CD4-positive, CD25-positive, alpha-beta regulatory T cell (primary cell): ENCODE measurements at regions not wholly inside any gene's neighbourhood (a gene's known extent, or its start where the extent isn't known, plus 50 kb on each side); places are given as distances from the start of the nearest gene placed in this dataset.

ENCODE experiments used
- ATAC-seq, 2 donors: fragments of 150-1000 bp; cut with Tn5 transposase; one replicate each; pipeline ENCODE4 v1.10.0; 2021; ENCODE audit warnings: low read depth in 2 of 2, moderate number of reproducible peaks in 2 of 2, moderate library complexity in 1 of 2
- DNase-seq, 3 donors: peaks; one replicate each; pipeline versions ENCODE4 v3.0.0 to v3.0.0-alpha.2; 2012 to 2022; ENCODE audit warnings: mixed read lengths in 1 of 3
- H3K27ac ChIP-seq: one replicate; pipeline ENCODE4 v1.7.0; 2013; ENCODE audit warnings: mild to moderate bottlenecking, low read length; ENCODE audit not compliant: insufficient read depth, poor library complexity, severe bottlenecking
- H3K27me3 ChIP-seq: one replicate; pipeline ENCODE4 v1.7.0; 2013; ENCODE audit warnings: low read length; ENCODE audit not compliant: control insufficient read depth, insufficient read depth
- H3K36me3 ChIP-seq: one replicate; pipeline ENCODE4 v1.7.0; 2013; ENCODE audit warnings: mild to moderate bottlenecking, low read length, moderate library complexity; ENCODE audit not compliant: control insufficient read depth, insufficient read depth
- H3K4me1 ChIP-seq: 2 replicates; pipeline ENCODE4 v1.7.0; 2013; ENCODE audit warnings: mild to moderate bottlenecking, low read length; ENCODE audit not compliant: insufficient read depth, control insufficient read depth, poor library complexity, severe bottlenecking
- H3K4me3 ChIP-seq: one replicate; pipeline ENCODE4 v1.7.0; 2013; ENCODE audit warnings: low read depth, mild to moderate bottlenecking, low read length, moderate library complexity
- H3K9me3 ChIP-seq, 2 experiments: 1 replicate in 1 of 2; 2 replicates in 1 of 2; pipeline ENCODE4 v1.7.0; 2013; ENCODE audit warnings: low read length in 2 of 2, mild to moderate bottlenecking in 1 of 2, moderate library complexity in 1 of 2; ENCODE audit not compliant: control insufficient read depth in 2 of 2
- H3K27ac Mint-ChIP-seq, 3 donors: one replicate each; pipeline ENCODE4 v1.8.0; 2020 to 2022; ENCODE audit warnings: mild to moderate bottlenecking in 3 of 3, mixed read lengths in 3 of 3, moderate library complexity in 2 of 3
- H3K27me3 Mint-ChIP-seq: one replicate; pipeline ENCODE4 v1.8.0; 2022; ENCODE audit warnings: mild to moderate bottlenecking, mixed read lengths
- H3K36me3 Mint-ChIP-seq: one replicate; pipeline ENCODE4 v1.8.0; 2020; ENCODE audit warnings: mixed read lengths
- H3K4me1 Mint-ChIP-seq, 4 donors: one replicate each; pipeline ENCODE4 v1.8.0; 2020 to 2022; ENCODE audit warnings: mixed read lengths in 4 of 4, mild to moderate bottlenecking in 1 of 4
- H3K4me3 Mint-ChIP-seq, 4 donors: one replicate each; pipeline ENCODE4 v1.8.0; 2020 to 2022; ENCODE audit warnings: mild to moderate bottlenecking in 4 of 4, mixed read lengths in 4 of 4, moderate library complexity in 3 of 4
- H3K9me3 Mint-ChIP-seq, 7 donors: one replicate each; pipeline ENCODE4 v1.8.0; 2020 to 2022; ENCODE audit warnings: mixed read lengths in 7 of 7, mild to moderate bottlenecking in 3 of 7, moderate library complexity in 2 of 7

- ATAC-seq: no peak
- H3K27ac Mint-ChIP-seq: no peak overlapping the region
- H3K4me1 ChIP-seq: no peaks in the 10 kb centered on the region
Measured at GRCh38 chr3:177824841-177825240, 627.6 kb upstream of the TBL1XR1 start.

GRCh38 chr3:177826253-177826652, 629.0 kb upstream of the TBL1XR1 start:
- H3K4me3 ChIP-seq: no peak overlapping the region
- no peak overlapping the region for H3K4me3 Mint-ChIP-seq
- no peaks in the 10 kb centered on the region for H3K36me3 Mint-ChIP-seq
- DNase-seq (no peak), ATAC-seq (no peak)
- no peak overlapping the region for H3K27ac ChIP-seq
- no peaks in the 10 kb centered on the region for H3K4me1 Mint-ChIP-seq
- H3K4me1 ChIP-seq: no peaks in the 10 kb centered on the region
- no peaks in the 10 kb centered on the region for H3K27me3 Mint-ChIP-seq
- no peaks in the 10 kb centered on the region for H3K27me3 ChIP-seq
- H3K9me3 ChIP-seq: no peaks in the 10 kb centered on the region
- H3K27ac Mint-ChIP-seq: no peak overlapping the region
- no peaks in the 10 kb centered on the region for H3K36me3 ChIP-seq
- no peaks in the 10 kb centered on the region for H3K9me3 Mint-ChIP-seq

More at GRCh38 chr3:177824841-177825240, 627.6 kb upstream of the TBL1XR1 start:
- no peak for DNase-seq
- Mint-ChIP-seq H3K27me3 (no peaks in the 10 kb centered on the region), H3K4me3 (no peak overlapping the region), H3K9me3 (no peaks in the 10 kb centered on the region), H3K36me3 (no peaks in the 10 kb centered on the region), H3K4me1 (peaks cover 0 to 4% (median 0%) of the 10 kb centered on the region in 4 donors)
- Histone ChIP-seq H3K9me3 (no peaks in the 10 kb centered on the region), H3K36me3 (no peaks in the 10 kb centered on the region), H3K4me3 (no peak overlapping the region), H3K27ac (no peak overlapping the region), H3K27me3 (no peaks in the 10 kb centered on the region)

GRCh38 chr3:177827511-177828207, 630.4 kb upstream of the TBL1XR1 start:
- no peaks in the 10 kb centered on the region for H3K4me1 Mint-ChIP-seq
- no peak overlapping the region for H3K27ac Mint-ChIP-seq
- no peak for DNase-seq
- H3K4me3 ChIP-seq: no peak overlapping the region
- no peak overlapping the region for H3K4me3 Mint-ChIP-seq
- H3K9me3 Mint-ChIP-seq: no peaks in the 10 kb centered on the region
- no peaks in the 10 kb centered on the region for H3K36me3 ChIP-seq
- H3K36me3 Mint-ChIP-seq: no peaks in the 10 kb centered on the region
- no peaks in the 10 kb centered on the region for H3K27me3 Mint-ChIP-seq
- no peak for ATAC-seq
- no peak overlapping the region for H3K27ac ChIP-seq
- no peaks in the 10 kb centered on the region for H3K4me1 ChIP-seq
- no peaks in the 10 kb centered on the region for H3K9me3 ChIP-seq
- no peaks in the 10 kb centered on the region for H3K27me3 ChIP-seq

GRCh38 chr3:177828208-177828565, 630.9 kb upstream of the TBL1XR1 start:
- no peak for DNase-seq
- no peaks in the 10 kb centered on the region for H3K9me3 ChIP-seq
- Mint-ChIP-seq H3K27ac (no peak overlapping the region), H3K4me1 (peaks cover 0 to under 1% (median 0%) of the 10 kb centered on the region in 4 donors), H3K4me3 (no peak overlapping the region), H3K36me3 (no peaks in the 10 kb centered on the region), H3K9me3 (no peaks in the 10 kb centered on the region), H3K27me3 (no peaks in the 10 kb centered on the region)
- H3K27me3 ChIP-seq: no peaks in the 10 kb centered on the region
- no peak for ATAC-seq
- no peak overlapping the region for H3K27ac ChIP-seq
- no peaks in the 10 kb centered on the region for H3K4me1 ChIP-seq
- no peaks in the 10 kb centered on the region for H3K36me3 ChIP-seq
- H3K4me3 ChIP-seq: no peak overlapping the region

- H3K27me3 ChIP-seq: no peaks in the 10 kb centered on the region
- no peaks in the 10 kb centered on the region for H3K9me3 Mint-ChIP-seq
- no peaks in the 10 kb centered on the region for H3K36me3 Mint-ChIP-seq
- H3K27ac ChIP-seq: no peak overlapping the region
- H3K4me3 ChIP-seq: no peak overlapping the region
- H3K36me3 ChIP-seq: no peaks in the 10 kb centered on the region
- H3K27me3 Mint-ChIP-seq: no peaks in the 10 kb centered on the region
- no peak overlapping the region for H3K4me3 Mint-ChIP-seq
- H3K27ac Mint-ChIP-seq: no peak overlapping the region
- H3K4me1 Mint-ChIP-seq: peaks cover 0 to 2% (median 0%) of the 10 kb centered on the region in 4 donors
- DNase-seq (no peak), ATAC-seq (no peak)
- H3K4me1 ChIP-seq: no peaks in the 10 kb centered on the region
- H3K9me3 ChIP-seq: no peaks in the 10 kb centered on the region
Measured at GRCh38 chr3:177830411-177830849, 633.1 kb upstream of the TBL1XR1 start.

- no peaks in the 10 kb centered on the region for H3K27me3 Mint-ChIP-seq
- DNase-seq (no peak), ATAC-seq (no peak)
- no peak overlapping the region for H3K4me3 Mint-ChIP-seq
- Histone ChIP-seq H3K27ac (no peak overlapping the region), H3K36me3 (no peaks in the 10 kb centered on the region), H3K4me3 (no peak overlapping the region), H3K27me3 (no peaks in the 10 kb centered on the region), H3K4me1 (no peaks in the 10 kb centered on the region), H3K9me3 (no peaks in the 10 kb centered on the region)
- no peaks in the 10 kb centered on the region for H3K36me3 Mint-ChIP-seq
- no peak overlapping the region for H3K27ac Mint-ChIP-seq
- no peaks in the 10 kb centered on the region for H3K9me3 Mint-ChIP-seq
- H3K4me1 Mint-ChIP-seq: peaks cover 0 to 2% (median 0%) of the 10 kb centered on the region in 4 donors
Measured at GRCh38 chr3:177831361-177831760, 634.1 kb upstream of the TBL1XR1 start.

- no peaks in the 10 kb centered on the region for H3K9me3 Mint-ChIP-seq
- no peaks in the 10 kb centered on the region for H3K36me3 Mint-ChIP-seq
Measured at GRCh38 chr3:177832880-177833279, 635.6 kb upstream of the TBL1XR1 start.

GRCh38 chr3:177833332-177833731, 636.0 kb upstream of the TBL1XR1 start:
- H3K4me1 ChIP-seq: no peaks in the 10 kb centered on the region
- Mint-ChIP-seq H3K27ac (no peak overlapping the region), H3K36me3 (no peaks in the 10 kb centered on the region), H3K4me3 (no peak overlapping the region), H3K4me1 (peaks cover 0 to 2% (median 0%) of the 10 kb centered on the region in 4 donors), H3K27me3 (no peaks in the 10 kb centered on the region), H3K9me3 (no peaks in the 10 kb centered on the region)
- H3K4me3 ChIP-seq: no peak overlapping the region
- no peaks in the 10 kb centered on the region for H3K36me3 ChIP-seq
- no peaks in the 10 kb centered on the region for H3K9me3 ChIP-seq
- H3K27ac ChIP-seq: no peak overlapping the region
- DNase-seq: no peak
- H3K27me3 ChIP-seq: no peaks in the 10 kb centered on the region
- ATAC-seq: no peak

More at GRCh38 chr3:177832880-177833279, 635.6 kb upstream of the TBL1XR1 start:
- H3K27me3 Mint-ChIP-seq: no peaks in the 10 kb centered on the region
- H3K9me3 ChIP-seq: no peaks in the 10 kb centered on the region
- H3K4me3 Mint-ChIP-seq: no peak overlapping the region
- no peak overlapping the region for H3K4me3 ChIP-seq
- no peak overlapping the region for H3K27ac ChIP-seq
- H3K36me3 ChIP-seq: no peaks in the 10 kb centered on the region
- no peak overlapping the region for H3K27ac Mint-ChIP-seq
- ATAC-seq (no peak), DNase-seq (no peak)
- no peaks in the 10 kb centered on the region for H3K4me1 ChIP-seq
- no peaks in the 10 kb centered on the region for H3K27me3 ChIP-seq
- H3K4me1 Mint-ChIP-seq: peaks cover 0 to 2% (median 0%) of the 10 kb centered on the region in 4 donors
